ENCODE measurements at regions not wholly inside any gene's neighbourhood (a gene's known extent, or its start where the extent isn't known, plus 50 kb on each side); places are given as distances from the start of the nearest gene placed in this dataset.

- DNase-seq, result no peak
Measured at GRCh38 chr13:78201411-78201810, 282.8 kb upstream of the EDNRB start.

- no peak for DNase-seq
Measured at GRCh38 chr13:78198821-78199220, 280.2 kb upstream of the EDNRB start.

GRCh38 chr13:78198419-78198818, 279.8 kb upstream of the EDNRB start:
- DNase-seq, result no peak

GRCh38 chr13:78197231-78197630, 278.6 kb upstream of the EDNRB start:
- DNase-seq, result no peak

- DNase-seq, result no peak
Measured at GRCh38 chr13:78194904-78195639, 276.4 kb upstream of the EDNRB start.

GRCh38 chr13:78193846-78194245, 275.2 kb upstream of the EDNRB start:
- DNase-seq, result no peak

- DNase-seq, result no peak
Measured at GRCh38 chr13:78192716-78193115, 274.1 kb upstream of the EDNRB start.

- DNase-seq, result no peak
Measured at GRCh38 chr13:78190296-78190695, 271.7 kb upstream of the EDNRB start.

- no peak for DNase-seq
Measured at GRCh38 chr13:78187781-78188180, 269.1 kb upstream of the EDNRB start.

- no peak for DNase-seq
Measured at GRCh38 chr13:78185700-78186099, 267.1 kb upstream of the EDNRB start.

GRCh38 chr13:78183732-78184131, 265.1 kb upstream of the EDNRB start:
- no peak for DNase-seq

GRCh38 chr13:78182813-78183212, 264.2 kb upstream of the EDNRB start:
- DNase-seq, result no peak

- no peak for DNase-seq
Measured at GRCh38 chr13:78177306-78177705, 258.7 kb upstream of the EDNRB start.

- DNase-seq, result no peak
Measured at GRCh38 chr13:78176880-78177279, 258.2 kb upstream of the EDNRB start.

- no peak for DNase-seq
Measured at GRCh38 chr13:78169386-78169785, 250.8 kb upstream of the EDNRB start.

- DNase-seq, result no peak
Measured at GRCh38 chr13:78168981-78169380, 250.3 kb upstream of the EDNRB start.

GRCh38 chr13:78161266-78161665, 242.6 kb upstream of the EDNRB start:
- no peak for DNase-seq

- peak; percentile 83 for DNase-seq
Measured at GRCh38 chr13:78160793-78161192, 242.2 kb upstream of the EDNRB start.

GRCh38 chr13:78152415-78152814, 233.8 kb upstream of the EDNRB start:
- DNase-seq, result no peak

- no peak for DNase-seq
Measured at GRCh38 chr13:78147905-78148304, 229.3 kb upstream of the EDNRB start.

- DNase-seq, result no peak
Measured at GRCh38 chr13:78145276-78145675, 226.6 kb upstream of the EDNRB start.

- DNase-seq, result no peak
Measured at GRCh38 chr13:78139765-78140164, 221.1 kb upstream of the EDNRB start.

- no peak for DNase-seq
Measured at GRCh38 chr13:78138756-78139155, 220.1 kb upstream of the EDNRB start.

GRCh38 chr13:78137404-78138142, 218.9 kb upstream of the EDNRB start:
- no peak for DNase-seq

GRCh38 chr13:78136966-78137365, 218.3 kb upstream of the EDNRB start:
- DNase-seq, result no peak
